ENCODE measurements at regions not wholly inside any gene's neighbourhood (a gene's known extent, or its start where the extent isn't known, plus 50 kb on each side); places are given as distances from the start of the nearest gene placed in this dataset.

- no peak overlapping the region for H2AFZ ChIP-seq (ENCODE audit: low read depth, low read length, severe bottlenecking)
- H3K27me3 ChIP-seq (ENCODE audit: low read length): no peaks in the 10 kb centered on the region
- H3F3A ChIP-seq (ENCODE audit: insufficient read depth): no peaks in the 10 kb centered on the region
- H3K4me2 ChIP-seq (ENCODE audit: low read depth, low read length, poor library complexity, severe bottlenecking): no peak overlapping the region
- H3K4me3 ChIP-seq (ENCODE audit: insufficient read depth, low read length, poor library complexity, severe bottlenecking): no peak overlapping the region
- H3K79me2 ChIP-seq (ENCODE audit: insufficient read depth, low read length): no peaks in the 10 kb centered on the region
- H3K27ac ChIP-seq (ENCODE audit: low read depth, low read length): no peak overlapping the region
- H3K36me3 ChIP-seq (ENCODE audit: low read length): no peaks in the 10 kb centered on the region
- no peaks in the 10 kb centered on the region for H3K9me2 ChIP-seq (replicated peaks; ENCODE audit: insufficient read depth, low read length)
- H3K9me3 ChIP-seq (ENCODE audit: insufficient read depth, low read length): no peaks in the 10 kb centered on the region
- H3K9ac ChIP-seq (ENCODE audit: low read length): no peak overlapping the region
- TF ChIP-seq EZH2phosphoT487 (conservative IDR thresholded peaks at IDR 0.05; ENCODE audit: low read length) (no peak), CTCF (IDR thresholded peaks at IDR 0.05; ENCODE audit: insufficient read depth, low read length, poor library complexity, severe bottlenecking) (peak; percentile 37)
- H4K20me1 ChIP-seq (ENCODE audit: low read depth, low read length): no peaks in the 10 kb centered on the region; the same call in 1 of the 2 replicates
Observed at GRCh38 chr16:72241930-72242329, 70.0 kb upstream of the PMFBP1 start.

- Histone ChIP-seq H3K4me3 (ENCODE audit: insufficient read depth, low read length, poor library complexity, severe bottlenecking) (no peak overlapping the region), H4K20me1 (ENCODE audit: low read depth, low read length) (no peaks in the 10 kb centered on the region; the same call in 1 of the 2 replicates), H3F3A (ENCODE audit: insufficient read depth) (no peaks in the 10 kb centered on the region), H3K36me3 (ENCODE audit: low read length) (no peaks in the 10 kb centered on the region), H3K4me2 (ENCODE audit: low read depth, low read length, poor library complexity, severe bottlenecking) (no peak overlapping the region), H2AFZ (ENCODE audit: low read depth, low read length, severe bottlenecking) (no peak overlapping the region), H3K27ac (ENCODE audit: low read depth, low read length) (no peak overlapping the region), H3K27me3 (ENCODE audit: low read length) (no peaks in the 10 kb centered on the region), H3K9ac (ENCODE audit: low read length) (no peak overlapping the region), H3K9me3 (ENCODE audit: insufficient read depth, low read length) (no peaks in the 10 kb centered on the region), H3K79me2 (ENCODE audit: insufficient read depth, low read length) (no peaks in the 10 kb centered on the region), H3K9me2 (replicated peaks; ENCODE audit: insufficient read depth, low read length) (no peaks in the 10 kb centered on the region)
- TF ChIP-seq CTCF (IDR thresholded peaks at IDR 0.05; ENCODE audit: insufficient read depth, low read length, poor library complexity, severe bottlenecking) (no peak), EZH2phosphoT487 (conservative IDR thresholded peaks at IDR 0.05; ENCODE audit: low read length) (no peak)
Observed at GRCh38 chr16:72241008-72241407, 69.1 kb upstream of the PMFBP1 start.

- H4K20me1 ChIP-seq (ENCODE audit: low read depth, low read length): no peaks in the 10 kb centered on the region; the same call in 1 of the 2 replicates
- no peak overlapping the region for H3K4me3 ChIP-seq (ENCODE audit: insufficient read depth, low read length, poor library complexity, severe bottlenecking)
- H3K9me3 ChIP-seq (ENCODE audit: insufficient read depth, low read length): no peaks in the 10 kb centered on the region
- H2AFZ ChIP-seq (ENCODE audit: low read depth, low read length, severe bottlenecking): no peak overlapping the region
- no peaks in the 10 kb centered on the region for H3F3A ChIP-seq (ENCODE audit: insufficient read depth)
- no peak overlapping the region for H3K27ac ChIP-seq (ENCODE audit: low read depth, low read length)
- no peaks in the 10 kb centered on the region for H3K79me2 ChIP-seq (ENCODE audit: insufficient read depth, low read length)
- H3K9ac ChIP-seq (ENCODE audit: low read length): no peak overlapping the region
- H3K9me2 ChIP-seq (replicated peaks; ENCODE audit: insufficient read depth, low read length): no peaks in the 10 kb centered on the region
- no peaks in the 10 kb centered on the region for H3K36me3 ChIP-seq (ENCODE audit: low read length)
- no peak for TF ChIP-seq CTCF (IDR thresholded peaks at IDR 0.05; ENCODE audit: insufficient read depth, low read length, poor library complexity, severe bottlenecking)
- no peak for TF ChIP-seq EZH2phosphoT487 (conservative IDR thresholded peaks at IDR 0.05; ENCODE audit: low read length)
- no peak overlapping the region for H3K4me2 ChIP-seq (ENCODE audit: low read depth, low read length, poor library complexity, severe bottlenecking)
- H3K27me3 ChIP-seq (ENCODE audit: low read length): no peaks in the 10 kb centered on the region
Observed at GRCh38 chr16:72240466-72240865, 68.5 kb upstream of the PMFBP1 start.
